ENCODE measurements at regions not wholly inside any gene's neighbourhood (a gene's known extent, or its start where the extent isn't known, plus 50 kb on each side); places are given as distances from the start of the nearest gene placed in this dataset.

DNA sequence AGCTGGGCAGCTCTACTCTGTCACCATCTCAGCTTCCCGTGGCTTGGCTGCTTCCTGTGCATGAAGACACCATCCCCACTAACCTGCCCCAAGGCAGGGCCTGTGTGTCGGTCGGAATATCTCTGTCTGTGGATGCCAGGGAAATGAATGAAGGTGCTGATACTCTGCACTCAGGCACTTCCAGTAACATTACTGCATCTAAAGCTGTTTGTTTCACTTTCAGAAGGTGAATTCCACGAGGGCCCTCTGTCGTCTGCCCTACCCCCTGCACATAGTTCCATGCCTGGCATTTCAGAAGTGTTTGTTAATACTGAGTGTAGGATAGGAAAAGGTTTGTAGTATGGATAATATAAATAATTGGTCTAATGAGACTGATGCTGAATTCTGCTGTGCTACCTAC, 114.7 kb upstream of the GMDS start:
- Histone ChIP-seq H3K27ac (ENCODE audit: low read length) (no peak overlapping the region), H3K9me3 (ENCODE audit: control insufficient read depth, insufficient read depth, low read depth, low read length) (no peaks in the 10 kb centered on the region), H3K4me1 (ENCODE audit: control insufficient read depth, insufficient read depth, low read length) (no peaks in the 10 kb centered on the region), H3K36me3 (ENCODE audit: control insufficient read depth, insufficient read depth, low read length) (no peaks in the 10 kb centered on the region), H3K4me3 (ENCODE audit: low read depth in 2 of 2, low read length in 2 of 2) (no peak overlapping the region), H3K27me3 (ENCODE audit: control insufficient read depth, insufficient read depth, low read length) (no peaks in the 10 kb centered on the region)
- no TSS peak for BruUV-seq (replicated peaks)
- POLR2A ChIA-PET: no interaction called here
- no peak for DNase-seq (ENCODE audit: low read depth, low spot score)
- TF ChIP-seq, protein P1, sequence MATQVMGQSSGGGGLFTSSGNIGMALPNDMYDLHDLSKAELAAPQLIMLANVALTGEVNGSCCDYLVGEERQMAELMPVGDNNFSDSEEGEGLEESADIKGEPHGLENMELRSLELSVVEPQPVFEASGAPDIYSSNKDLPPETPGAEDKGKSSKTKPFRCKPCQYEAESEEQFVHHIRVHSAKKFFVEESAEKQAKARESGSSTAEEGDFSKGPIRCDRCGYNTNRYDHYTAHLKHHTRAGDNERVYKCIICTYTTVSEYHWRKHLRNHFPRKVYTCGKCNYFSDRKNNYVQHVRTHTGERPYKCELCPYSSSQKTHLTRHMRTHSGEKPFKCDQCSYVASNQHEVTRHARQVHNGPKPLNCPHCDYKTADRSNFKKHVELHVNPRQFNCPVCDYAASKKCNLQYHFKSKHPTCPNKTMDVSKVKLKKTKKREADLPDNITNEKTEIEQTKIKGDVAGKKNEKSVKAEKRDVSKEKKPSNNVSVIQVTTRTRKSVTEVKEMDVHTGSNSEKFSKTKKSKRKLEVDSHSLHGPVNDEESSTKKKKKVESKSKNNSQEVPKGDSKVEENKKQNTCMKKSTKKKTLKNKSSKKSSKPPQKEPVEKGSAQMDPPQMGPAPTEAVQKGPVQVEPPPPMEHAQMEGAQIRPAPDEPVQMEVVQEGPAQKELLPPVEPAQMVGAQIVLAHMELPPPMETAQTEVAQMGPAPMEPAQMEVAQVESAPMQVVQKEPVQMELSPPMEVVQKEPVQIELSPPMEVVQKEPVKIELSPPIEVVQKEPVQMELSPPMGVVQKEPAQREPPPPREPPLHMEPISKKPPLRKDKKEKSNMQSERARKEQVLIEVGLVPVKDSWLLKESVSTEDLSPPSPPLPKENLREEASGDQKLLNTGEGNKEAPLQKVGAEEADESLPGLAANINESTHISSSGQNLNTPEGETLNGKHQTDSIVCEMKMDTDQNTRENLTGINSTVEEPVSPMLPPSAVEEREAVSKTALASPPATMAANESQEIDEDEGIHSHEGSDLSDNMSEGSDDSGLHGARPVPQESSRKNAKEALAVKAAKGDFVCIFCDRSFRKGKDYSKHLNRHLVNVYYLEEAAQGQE (IDR thresholded peaks at IDR 0.05; ENCODE audit: insufficient read depth in 1 of 2, low read depth in 2 of 2, low read length in 1 of 2): no peak
- no peak for TF ChIP-seq TCF7L2 (IDR thresholded peaks at IDR 0.05; ENCODE audit: low read depth, low read length)
- TF ChIP-seq SIN3A (IDR thresholded peaks at IDR 0.05; ENCODE audit: borderline replicate concordance, insufficient read depth, low read depth, low read length): no peak
- TF ChIP-seq POLR2AphosphoS5 (IDR thresholded peaks at IDR 0.05; ENCODE audit: low read depth, low read length): no peak
- no peak for TF ChIP-seq CTCF (IDR thresholded peaks at IDR 0.05)
- ATAC-seq: no peak
- intact Hi-C loops (cut with micrococcal nuclease; ENCODE audit: unreplicated experiment) (no loop called here), in situ Hi-C loops (cut with HindIII; ENCODE audit: low pct_unique_long_range_greater_than_20kb, low sequenced_read_pairs) (no loop called here)
- CTCF ChIA-PET: no interaction called here

DNA sequence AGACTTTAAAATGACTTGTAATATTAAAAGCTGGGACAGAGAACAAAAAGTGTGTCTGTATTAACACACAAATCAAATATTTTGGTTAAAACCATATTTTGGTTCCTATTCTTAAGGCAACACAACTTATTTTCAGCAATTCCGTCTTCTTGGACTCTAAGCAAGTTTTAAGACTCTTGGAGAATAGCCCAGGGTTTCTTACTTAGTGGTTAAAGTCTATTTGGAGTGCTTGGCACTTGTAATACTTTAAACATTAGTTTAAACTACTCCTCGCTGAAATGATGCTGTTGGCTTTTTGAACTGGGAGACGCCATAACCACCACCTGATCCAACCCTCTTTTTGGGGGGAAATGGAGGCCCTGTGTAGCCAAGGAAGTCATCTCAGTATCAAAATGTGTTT, 109.7 kb upstream of the GMDS start:
- Histone ChIP-seq H3K27me3 (ENCODE audit: control insufficient read depth, insufficient read depth, low read length) (no peaks in the 10 kb centered on the region), H3K27ac (ENCODE audit: low read length) (no peak overlapping the region), H3K36me3 (ENCODE audit: control insufficient read depth, insufficient read depth, low read length) (no peaks in the 10 kb centered on the region), H3K4me1 (ENCODE audit: control insufficient read depth, insufficient read depth, low read length) (no peaks in the 10 kb centered on the region), H3K9me3 (ENCODE audit: control insufficient read depth, insufficient read depth, low read depth, low read length) (no peaks in the 10 kb centered on the region), H3K4me3 (ENCODE audit: low read depth in 2 of 2, low read length in 2 of 2) (no peak overlapping the region)
- no TSS peak for BruUV-seq (replicated peaks)
- intact Hi-C loops (cut with micrococcal nuclease; ENCODE audit: unreplicated experiment) (loop anchor here (10.0 kb wide), 1 partner anchor 250 kb away; no protein-coding TSS in a partner anchor), in situ Hi-C loops (cut with HindIII; ENCODE audit: low pct_unique_long_range_greater_than_20kb, low sequenced_read_pairs) (no loop called here)
- ATAC-seq: no peak
- TF ChIP-seq TCF7L2 (IDR thresholded peaks at IDR 0.05; ENCODE audit: low read depth, low read length) (no peak), POLR2AphosphoS5 (IDR thresholded peaks at IDR 0.05; ENCODE audit: low read depth, low read length) (no peak)
- TF ChIP-seq, protein P1 (IDR thresholded peaks at IDR 0.05; ENCODE audit: insufficient read depth in 1 of 2, low read depth in 2 of 2, low read length in 1 of 2): no peak
- POLR2A ChIA-PET: no interaction called here
- no peak for DNase-seq (ENCODE audit: low read depth, low spot score)
- CTCF ChIA-PET: no interaction called here

Data from Panc1 (cell line).